SIG-M5 treated with dmso at 0.1 percent for 504 hours (cell line): ENCODE measurements at regions not wholly inside any gene's neighbourhood (a gene's known extent, or its start where the extent isn't known, plus 50 kb on each side); places are given as distances from the start of the nearest gene placed in this dataset.
"Not testable (repeated sequence)": the region's sequence is repeated elsewhere in the genome, so short reads cannot be mapped to it uniquely, and the experiment has no call there.

ENCODE experiments used
- DNase-seq: peaks from one replicate; lab custom pipeline; 2025; ENCODE audit not compliant: unreplicated experiment; lab: John Stamatoyannopoulos, UW

- DNase-seq = no peak
These were observed 671.2 kb downstream of the COL12A1 start for GRCh38 chr6:74534465-74535211.

GRCh38 chr6:74519163-74519562 lies 686.7 kb downstream of the COL12A1 start:
- DNase-seq = no peak

GRCh38 chr6:74518035-74518434 lies 687.8 kb downstream of the COL12A1 start:
- no peak for DNase-seq

GRCh38 chr6:74510878-74511277 lies 695.0 kb downstream of the COL12A1 start:
- DNase-seq = no peak

- no peak for DNase-seq
These were observed 698.2 kb downstream of the COL12A1 start for GRCh38 chr6:74507649-74508048.

- DNase-seq = no peak
These were observed 700.5 kb downstream of the COL12A1 start for GRCh38 chr6:74505391-74505790.

GRCh38 chr6:74504941-74505340 lies 700.9 kb downstream of the COL12A1 start:
- DNase-seq = no peak

- no peak for DNase-seq
These were observed 713.3 kb downstream of the COL12A1 start for GRCh38 chr6:74492587-74492986.

- DNase-seq = peak; percentile 1
These were observed 713.9 kb downstream of the COL12A1 start for GRCh38 chr6:74491844-74492374.

- DNase-seq = not testable (repeated sequence)
These were observed 717.1 kb downstream of the COL12A1 start for GRCh38 chr6:74488726-74489125.

- no peak for DNase-seq
These were observed 723.7 kb downstream of the COL12A1 start for GRCh38 chr6:74482180-74482579.

GRCh38 chr6:74480561-74480960 lies 725.3 kb downstream of the COL12A1 start:
- DNase-seq = no peak

GRCh38 chr6:74479960-74480359 lies 725.9 kb downstream of the COL12A1 start:
- DNase-seq = no peak

GRCh38 chr6:74479420-74479819 lies 726.4 kb downstream of the COL12A1 start:
- DNase-seq = no peak

- DNase-seq = not testable (repeated sequence)
These were observed 731.8 kb downstream of the COL12A1 start for GRCh38 chr6:74474046-74474445.

GRCh38 chr6:74468552-74468951 lies 737.3 kb downstream of the COL12A1 start:
- not testable (repeated sequence) for DNase-seq

GRCh38 chr6:74467533-74468215 lies 738.2 kb downstream of the COL12A1 start:
- DNase-seq = no peak

- DNase-seq = no peak
These were observed 739.3 kb downstream of the COL12A1 start for GRCh38 chr6:74466572-74466971.

- no peak for DNase-seq
These were observed 746.6 kb downstream of the COL12A1 start for GRCh38 chr6:74459260-74459659.

GRCh38 chr6:74458536-74458935 lies 747.3 kb downstream of the COL12A1 start:
- DNase-seq = no peak

- DNase-seq = no peak
These were observed 750.1 kb downstream of the COL12A1 start for GRCh38 chr6:74455786-74456185.

- DNase-seq = no peak
These were observed 753.9 kb downstream of the COL12A1 start for GRCh38 chr6:74451953-74452352.
